Cardiac muscle cell (in vitro differentiated cells and primary cell): ENCODE measurements at regions not wholly inside any gene's neighbourhood (a gene's known extent, or its start where the extent isn't known, plus 50 kb on each side); places are given as distances from the start of the nearest gene placed in this dataset.

Source experiments
- DNase-seq, 2 donors: peaks; one replicate each; pipeline versions ENCODE4 v3.0.0 to v3.0.0-alpha.2; 2010 to 2017; ENCODE audit warnings: low read depth in 1 of 2, low spot score in 1 of 2
- H3K27ac ChIP-seq: fragments of 200-600 bp; sonication (generic); 2 replicates; pipeline ENCODE4 v1.5.1; 2016
- H3K27me3 ChIP-seq: fragments of 200-600 bp; sonication (generic); 2 replicates; pipeline ENCODE4 v1.6.0; 2016; ENCODE audit warnings: control low read depth
- H3K36me3 ChIP-seq: fragments of 200-600 bp; sonication (generic); 2 replicates; pipeline ENCODE4 v1.5.1; 2016; ENCODE audit warnings: control low read depth
- H3K4me1 ChIP-seq: fragments of 200-600 bp; sonication (generic); 2 replicates; pipeline ENCODE4 v1.8.1; 2017; ENCODE audit warnings: low read depth, mild to moderate bottlenecking, mixed run types
- H3K4me3 ChIP-seq: fragments of 200-600 bp; sonication (generic); 2 replicates; pipeline ENCODE4 v1.5.1; 2016; ENCODE audit warnings: mild to moderate bottlenecking
- H3K9me3 ChIP-seq: fragments of 200-600 bp; sonication (generic); 2 replicates; pipeline ENCODE4 v1.5.1; 2017; ENCODE audit warnings: low read depth, mild to moderate bottlenecking, control low read depth
- CTCF ChIP-seq: IDR thresholded peaks from 2 replicates; pipeline ENCODE4 v1.5.1; 2012; ENCODE audit warnings: low read depth, mild to moderate bottlenecking, low read length

- Histone ChIP-seq H3K27me3 (peaks cover 6% of the 10 kb centered on the region), H3K36me3 (no peaks in the 10 kb centered on the region), H3K4me3 (no peak overlapping the region), H3K9me3 (no peaks in the 10 kb centered on the region), H3K4me1 (peaks cover 6% of the 10 kb centered on the region), H3K27ac (no peak overlapping the region)
- DNase-seq, result no peak
- TF ChIP-seq CTCF, result no peak
These were observed 127.9 kb upstream of the MLIP start for GRCh38 chr6:53983301-53983700.

- Histone ChIP-seq H3K27me3 (peaks cover 6% of the 10 kb centered on the region), H3K36me3 (no peaks in the 10 kb centered on the region), H3K9me3 (no peaks in the 10 kb centered on the region), H3K4me3 (no peak overlapping the region), H3K4me1 (peaks cover 6% of the 10 kb centered on the region), H3K27ac (no peak overlapping the region)
- DNase-seq, result peak in 1 of 2 donors; percentile 82
- no peak for TF ChIP-seq CTCF
These were observed 127.1 kb upstream of the MLIP start for GRCh38 chr6:53984163-53984562.

GRCh38 chr6:53984581-53984980, 126.7 kb upstream of the MLIP start:
- Histone ChIP-seq H3K36me3 (no peaks in the 10 kb centered on the region), H3K4me1 (peaks cover 6% of the 10 kb centered on the region), H3K27ac (no peak overlapping the region), H3K4me3 (no peak overlapping the region), H3K27me3 (peaks cover 6% of the 10 kb centered on the region), H3K9me3 (no peaks in the 10 kb centered on the region)
- DNase-seq, result no peak
- no peak for TF ChIP-seq CTCF

GRCh38 chr6:53985366-53985765, 125.9 kb upstream of the MLIP start:
- Histone ChIP-seq H3K27me3 (peaks cover 6% of the 10 kb centered on the region), H3K4me3 (no peak overlapping the region), H3K27ac (no peak overlapping the region), H3K4me1 (peaks cover 6% of the 10 kb centered on the region), H3K36me3 (no peaks in the 10 kb centered on the region), H3K9me3 (no peaks in the 10 kb centered on the region)
- DNase-seq, result peak in 1 of 2 donors; percentile 30
- no peak for TF ChIP-seq CTCF

GRCh38 chr6:53986165-53986720, 125.0 kb upstream of the MLIP start:
- peak; percentile 88 for TF ChIP-seq CTCF
- peaks cover 6% of the 10 kb centered on the region for H3K27me3 ChIP-seq
- no peak overlapping the region for H3K4me3 ChIP-seq
- H3K36me3 ChIP-seq, result no peaks in the 10 kb centered on the region
- peak; percentile 63 to 79 for DNase-seq
- no peak overlapping the region for H3K27ac ChIP-seq
- H3K9me3 ChIP-seq, result no peaks in the 10 kb centered on the region
- peaks cover 6% of the 10 kb centered on the region for H3K4me1 ChIP-seq
